Left ventricle myocardium inferior (tissue), 1 donor: ENCODE measurements at regions not wholly inside any gene's neighbourhood (a gene's known extent, or its start where the extent isn't known, plus 50 kb on each side); places are given as distances from the start of the nearest gene placed in this dataset.

Experiments
- DNase-seq: peaks from one replicate; pipeline ENCODE4 v3.0.0-alpha.2; 2020
- H3K27ac ChIP-seq: fragments of 200-600 bp; replicated peaks from 2 replicates; pipeline ENCODE4 v1.8.0; 2021
- H3K27me3 ChIP-seq: fragments of 200-600 bp; 2 replicates; pipeline ENCODE4 v1.8.0; 2021; ENCODE audit warnings: low read depth
- H3K36me3 ChIP-seq: fragments of 200-600 bp; 2 replicates; pipeline ENCODE4 v1.8.0; 2021
- H3K4me1 ChIP-seq: fragments of 200-600 bp; 2 replicates; pipeline ENCODE4 v1.8.0; 2021
- H3K4me3 ChIP-seq: fragments of 200-600 bp; 2 replicates; pipeline ENCODE4 v1.8.0; 2021; ENCODE audit warnings: mild to moderate bottlenecking, moderate library complexity
- H3K9me3 ChIP-seq: fragments of 200-600 bp; replicated peaks from 2 replicates; pipeline ENCODE4 v1.8.0; 2021
- intact Hi-C: fragments of 100-400 bp; cut with micrococcal nuclease; formaldehyde crosslinking; loops from one replicate; pipeline ENCODE4 v1.11.0; 2022
- TF ChIP-seq, protein P1 (sequence below): fragments of 200-600 bp; IDR thresholded peaks from 2 replicates; pipeline ENCODE4 v1.8.0; 2021; ENCODE audit warnings: antibody characterized with exemption, mild to moderate bottlenecking, borderline replicate concordance
- donor health status: DM: no; HTN: yes; CAD: no; lungs with severe emphysema.

DNA sequence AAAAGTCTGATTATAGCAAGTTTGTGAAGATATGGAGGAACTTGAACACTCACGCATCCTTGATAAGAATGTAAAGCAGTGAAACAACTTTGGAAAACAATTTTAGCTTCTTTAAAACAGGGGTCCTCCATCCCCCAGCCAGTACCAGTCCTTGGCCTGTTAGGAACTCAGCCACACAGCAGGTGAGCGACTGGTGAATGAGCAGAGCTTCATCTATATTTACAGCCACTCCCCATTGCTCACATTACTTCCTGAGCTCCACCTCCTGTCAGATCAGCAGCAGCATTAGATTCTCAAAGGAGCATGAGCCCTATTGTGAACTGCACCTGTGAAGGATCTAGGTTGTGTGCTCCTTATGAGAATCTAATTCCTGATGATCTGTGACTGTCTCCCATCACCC lies 530.3 kb upstream of the PRKX start:
- Histone ChIP-seq H3K4me1 (no peaks in the 10 kb centered on the region), H3K9me3 (peaks cover 14% of the 10 kb centered on the region), H3K27me3 (no peaks in the 10 kb centered on the region), H3K27ac (no peak overlapping the region), H3K36me3 (no peaks in the 10 kb centered on the region), H3K4me3 (no peak overlapping the region)
- TF ChIP-seq, protein P1, sequence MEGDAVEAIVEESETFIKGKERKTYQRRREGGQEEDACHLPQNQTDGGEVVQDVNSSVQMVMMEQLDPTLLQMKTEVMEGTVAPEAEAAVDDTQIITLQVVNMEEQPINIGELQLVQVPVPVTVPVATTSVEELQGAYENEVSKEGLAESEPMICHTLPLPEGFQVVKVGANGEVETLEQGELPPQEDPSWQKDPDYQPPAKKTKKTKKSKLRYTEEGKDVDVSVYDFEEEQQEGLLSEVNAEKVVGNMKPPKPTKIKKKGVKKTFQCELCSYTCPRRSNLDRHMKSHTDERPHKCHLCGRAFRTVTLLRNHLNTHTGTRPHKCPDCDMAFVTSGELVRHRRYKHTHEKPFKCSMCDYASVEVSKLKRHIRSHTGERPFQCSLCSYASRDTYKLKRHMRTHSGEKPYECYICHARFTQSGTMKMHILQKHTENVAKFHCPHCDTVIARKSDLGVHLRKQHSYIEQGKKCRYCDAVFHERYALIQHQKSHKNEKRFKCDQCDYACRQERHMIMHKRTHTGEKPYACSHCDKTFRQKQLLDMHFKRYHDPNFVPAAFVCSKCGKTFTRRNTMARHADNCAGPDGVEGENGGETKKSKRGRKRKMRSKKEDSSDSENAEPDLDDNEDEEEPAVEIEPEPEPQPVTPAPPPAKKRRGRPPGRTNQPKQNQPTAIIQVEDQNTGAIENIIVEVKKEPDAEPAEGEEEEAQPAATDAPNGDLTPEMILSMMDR = no peak
- intact Hi-C loops = no loop called here
- DNase-seq = no peak

DNA sequence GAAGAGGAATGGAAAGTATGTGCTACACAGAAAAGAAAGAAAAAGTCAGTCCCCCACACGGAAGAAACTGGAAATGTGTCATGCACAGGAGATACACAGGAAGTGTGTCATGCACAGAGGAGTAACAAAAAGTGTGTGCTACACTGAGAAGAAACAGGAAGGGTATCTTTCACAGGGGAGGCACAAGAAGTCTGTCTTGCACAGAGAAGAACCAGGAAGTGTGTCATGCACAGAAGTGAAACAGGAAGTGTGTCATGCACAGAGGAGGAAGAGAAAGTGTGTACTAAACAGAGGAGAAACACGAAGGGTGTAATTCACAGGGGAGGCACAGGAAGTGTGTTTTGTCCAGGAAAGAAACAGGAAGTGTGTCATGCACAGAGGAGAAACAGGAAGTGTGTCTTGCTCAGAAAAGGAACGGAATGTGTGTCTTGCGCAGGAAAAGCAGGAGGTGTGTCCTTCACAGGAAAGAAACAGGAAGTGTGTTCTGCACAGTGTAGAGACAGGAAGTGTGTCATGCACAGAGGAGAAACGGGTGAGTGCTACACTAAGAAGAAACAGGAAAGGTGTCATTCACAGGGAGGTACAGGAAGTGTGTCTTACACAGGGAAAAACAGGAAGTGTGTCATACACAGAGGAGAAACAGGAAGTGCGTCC lies 527.2 kb upstream of the PRKX start:
- H3K27me3 ChIP-seq = no peaks in the 10 kb centered on the region
- peaks cover 14% of the 10 kb centered on the region for H3K9me3 ChIP-seq
- H3K27ac ChIP-seq = no peak overlapping the region
- no peak overlapping the region for H3K4me3 ChIP-seq
- no peaks in the 10 kb centered on the region for H3K4me1 ChIP-seq
- H3K36me3 ChIP-seq = no peaks in the 10 kb centered on the region
- intact Hi-C loops = no loop called here
- DNase-seq = no peak
- TF ChIP-seq, protein P1 = no peak

DNA sequence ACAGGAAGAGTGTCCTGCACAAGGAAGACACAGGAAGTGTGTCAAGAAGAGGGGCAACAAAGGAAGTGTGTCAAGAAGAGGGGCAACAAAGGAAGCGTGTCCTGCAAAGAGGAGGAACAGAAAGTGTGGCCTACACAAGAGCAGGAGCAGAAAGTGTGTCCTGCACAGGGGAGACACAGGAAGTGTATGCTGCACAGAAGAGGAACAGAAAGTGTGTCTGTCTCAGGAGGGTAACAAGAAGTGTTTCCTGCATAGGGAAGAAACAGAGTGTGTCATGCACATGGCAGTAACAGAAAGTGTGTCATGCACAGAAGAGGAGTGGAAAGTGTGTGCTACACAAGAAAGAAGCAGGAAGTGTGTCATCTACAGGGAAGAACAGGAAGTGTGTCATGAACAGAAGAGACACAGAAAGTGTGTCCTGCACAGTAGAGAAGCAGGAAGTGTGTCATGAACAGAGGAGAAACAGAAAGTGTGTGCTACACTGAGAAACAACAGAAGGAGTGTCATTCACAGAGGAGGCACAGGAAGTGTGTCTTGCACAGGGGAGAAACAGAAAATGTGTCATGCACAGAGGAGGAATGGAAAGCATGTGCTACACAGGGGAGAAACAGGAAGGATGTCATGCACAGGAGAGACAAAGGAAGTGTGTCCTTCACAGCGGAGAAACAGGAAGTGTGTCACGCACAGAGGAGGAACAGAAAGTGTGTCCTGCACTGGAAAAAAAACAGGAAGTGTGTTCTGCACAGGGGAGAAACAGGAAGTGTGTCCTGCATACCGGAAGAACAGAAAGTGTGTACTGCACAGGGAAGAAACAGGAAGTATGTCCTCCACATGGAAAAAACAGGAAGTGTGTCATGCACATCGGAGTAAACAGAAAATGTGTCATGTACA lies 526.4 kb upstream of the PRKX start:
- no peak overlapping the region for H3K27ac ChIP-seq
- H3K4me1 ChIP-seq = no peaks in the 10 kb centered on the region
- no peaks in the 10 kb centered on the region for H3K27me3 ChIP-seq
- H3K36me3 ChIP-seq = no peaks in the 10 kb centered on the region
- H3K4me3 ChIP-seq = no peak overlapping the region
- TF ChIP-seq, protein P1 = no peak
- DNase-seq = no peak
- intact Hi-C loops = no loop called here
- peaks cover 14% of the 10 kb centered on the region for H3K9me3 ChIP-seq

DNA sequence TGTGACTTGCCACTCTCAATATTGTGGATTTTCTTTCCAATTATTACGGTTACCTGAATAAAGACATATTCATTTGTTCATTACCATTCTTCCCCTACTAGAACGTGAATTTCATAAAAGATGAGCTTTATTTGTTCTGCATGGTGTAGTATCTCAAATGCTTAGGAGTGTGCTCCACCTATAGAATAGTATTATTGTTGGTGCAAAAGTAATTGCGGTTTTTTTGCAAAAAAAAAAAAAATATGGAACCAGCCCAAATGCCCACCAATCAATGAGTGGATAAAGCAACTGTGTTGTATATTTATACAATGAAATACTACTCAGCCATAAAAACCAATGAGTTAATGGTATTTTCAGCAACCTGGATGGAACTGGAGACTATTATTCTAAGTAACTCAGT lies 525.5 kb upstream of the PRKX start:
- H3K36me3 ChIP-seq = no peaks in the 10 kb centered on the region
- intact Hi-C loops = no loop called here
- TF ChIP-seq, protein P1 = no peak
- H3K4me3 ChIP-seq = no peak overlapping the region
- H3K27ac ChIP-seq = no peak overlapping the region
- no peaks in the 10 kb centered on the region for H3K27me3 ChIP-seq
- H3K4me1 ChIP-seq = no peaks in the 10 kb centered on the region
- H3K9me3 ChIP-seq = peaks cover 14% of the 10 kb centered on the region
- DNase-seq = no peak

- H3K27ac ChIP-seq = no peak overlapping the region
- TF ChIP-seq, protein P1 = no peak
- H3K9me3 ChIP-seq = no peaks in the 10 kb centered on the region
- no peak overlapping the region for H3K4me3 ChIP-seq
- no peaks in the 10 kb centered on the region for H3K36me3 ChIP-seq
- intact Hi-C loops = no loop called here
- no peaks in the 10 kb centered on the region for H3K4me1 ChIP-seq
- no peaks in the 10 kb centered on the region for H3K27me3 ChIP-seq
- no peak for DNase-seq
Measured at GRCh38 chrX:4225086-4225485, 511.6 kb upstream of the PRKX start.
